HepG2 (cell line): ENCODE measurements at regions not wholly inside any gene's neighbourhood (a gene's known extent, or its start where the extent isn't known, plus 50 kb on each side); places are given as distances from the start of the nearest gene placed in this dataset.

Experiments
- ERF ChIP-seq: IDR thresholded peaks from 2 replicates; pipeline ENCODE4 v1.6.1; 2018; ENCODE audit warnings: missing biosample characterization, missing genetic modification reagents
- MXI1 ChIP-seq: IDR thresholded peaks from 3 replicates; pipeline ENCODE4 v1.6.1; 2012; ENCODE audit warnings: low read depth, low read length, inconsistent platforms, borderline replicate concordance
- MZF1 ChIP-seq: sonication (generic); formaldehyde crosslinking; IDR thresholded peaks from 2 replicates; pipeline ENCODE4 v1.8.1; 2023; ENCODE audit warnings: mild to moderate bottlenecking, missing genetic modification reagents, borderline replicate concordance
- SIN3A ChIP-seq: IDR thresholded peaks from 2 replicates; pipeline ENCODE4 v1.6.1; 2011; ENCODE audit warnings: low read depth, mild to moderate bottlenecking, control low read depth, low read length, borderline replicate concordance
- SIN3B ChIP-seq: fragments of 150-350 bp; IDR thresholded peaks from 2 replicates; pipeline ENCODE4 v1.6.1; 2014; ENCODE audit warnings: low read length
- ZBTB1 ChIP-seq: sonication (generic); formaldehyde crosslinking; IDR thresholded peaks from 2 replicates; pipeline ENCODE4 v1.4.0; 2020; ENCODE audit warnings: missing genetic modification reagents, borderline replicate concordance
- ZEB1 ChIP-seq: IDR thresholded peaks from 2 replicates; pipeline ENCODE4 v1.6.1; 2012; ENCODE audit warnings: mild to moderate bottlenecking, low read depth, inconsistent platforms; ENCODE audit not compliant: insufficient replicate concordance
- ZNF619 ChIP-seq: sonication (generic); formaldehyde crosslinking; IDR thresholded peaks from 2 replicates; pipeline ENCODE4 v1.4.0; 2020; ENCODE audit warnings: mild to moderate bottlenecking, missing genetic modification reagents
- TF ChIP-seq, protein P1 (sequence below): sonication (generic); formaldehyde crosslinking; IDR thresholded peaks from 2 replicates; pipeline ENCODE4 v1.9.0; 2021; ENCODE audit warnings: missing genetic modification reagents, mild to moderate bottlenecking, borderline replicate concordance

- no peak for TF ChIP-seq ZNF619
- no peak for TF ChIP-seq ZEB1
- TF ChIP-seq MXI1 = no peak
- no peak for TF ChIP-seq SIN3A
- TF ChIP-seq, protein P1, sequence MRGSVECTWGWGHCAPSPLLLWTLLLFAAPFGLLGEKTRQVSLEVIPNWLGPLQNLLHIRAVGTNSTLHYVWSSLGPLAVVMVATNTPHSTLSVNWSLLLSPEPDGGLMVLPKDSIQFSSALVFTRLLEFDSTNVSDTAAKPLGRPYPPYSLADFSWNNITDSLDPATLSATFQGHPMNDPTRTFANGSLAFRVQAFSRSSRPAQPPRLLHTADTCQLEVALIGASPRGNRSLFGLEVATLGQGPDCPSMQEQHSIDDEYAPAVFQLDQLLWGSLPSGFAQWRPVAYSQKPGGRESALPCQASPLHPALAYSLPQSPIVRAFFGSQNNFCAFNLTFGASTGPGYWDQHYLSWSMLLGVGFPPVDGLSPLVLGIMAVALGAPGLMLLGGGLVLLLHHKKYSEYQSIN = no peak
- TF ChIP-seq MZF1 (CRISPR knock-in tag) = no peak
- TF ChIP-seq SIN3B = no peak
- TF ChIP-seq ZBTB1 (CRISPR knock-in tag) = no peak
- no peak for TF ChIP-seq ERF (CRISPR knock-in tag)
Measured at GRCh38 chr4:31946456-31946855, 1226.3 kb downstream of the PCDH7 start.
